KBM-7 (cell line): ENCODE measurements at regions not wholly inside any gene's neighbourhood (a gene's known extent, or its start where the extent isn't known, plus 50 kb on each side); places are given as distances from the start of the nearest gene placed in this dataset.

Source experiments
- DNase-seq: peaks from one replicate; pipeline ENCODE4 v3.0.0-alpha.2; 2015
- in situ Hi-C: fragments of 300-500 bp; cut with MboI; formaldehyde crosslinking; loops from 2 replicates; pipeline ENCODE4 v1.14.3; 2020; ENCODE audit warnings: low sequenced_read_pairs, low pct_unique_long_range_greater_than_20kb, mixed read lengths

DNA sequence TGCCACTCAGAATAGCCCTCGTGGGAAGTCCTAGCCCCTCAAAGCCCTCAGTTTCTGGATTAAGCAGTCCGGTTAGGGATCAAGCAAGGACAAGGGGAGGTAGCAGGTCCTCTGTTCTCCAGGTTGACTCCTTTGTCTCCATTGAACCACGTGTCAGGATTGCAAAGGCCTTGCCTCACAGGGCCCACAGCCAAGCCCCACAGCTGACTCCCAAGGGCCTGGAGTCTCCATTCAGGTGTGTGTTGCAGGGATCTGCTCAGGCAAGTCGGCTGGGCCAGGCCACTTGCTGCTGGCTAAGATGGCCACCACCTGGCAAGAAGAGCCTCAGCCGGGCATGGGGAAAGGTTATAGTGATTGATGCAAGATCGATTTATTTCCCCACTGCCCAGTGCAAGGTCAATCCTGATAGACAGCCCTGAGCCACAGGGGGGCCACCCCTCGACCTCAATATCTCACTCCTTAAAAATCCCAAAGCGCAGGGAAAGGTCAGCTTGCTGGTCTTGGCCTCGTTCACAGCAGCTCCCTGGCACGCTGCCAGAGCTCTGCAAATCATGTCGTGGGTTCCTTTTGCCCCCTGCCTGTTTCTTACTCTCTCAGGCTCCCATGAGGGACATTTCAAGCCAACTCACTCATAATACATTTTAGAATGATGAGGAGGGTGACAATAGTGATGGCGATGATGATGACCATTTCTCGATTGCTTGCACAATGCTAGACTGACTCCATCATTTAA lies 75.9 kb downstream of the EDN3 start:
- no peak for DNase-seq
- in situ Hi-C loops = no loop called here

DNA sequence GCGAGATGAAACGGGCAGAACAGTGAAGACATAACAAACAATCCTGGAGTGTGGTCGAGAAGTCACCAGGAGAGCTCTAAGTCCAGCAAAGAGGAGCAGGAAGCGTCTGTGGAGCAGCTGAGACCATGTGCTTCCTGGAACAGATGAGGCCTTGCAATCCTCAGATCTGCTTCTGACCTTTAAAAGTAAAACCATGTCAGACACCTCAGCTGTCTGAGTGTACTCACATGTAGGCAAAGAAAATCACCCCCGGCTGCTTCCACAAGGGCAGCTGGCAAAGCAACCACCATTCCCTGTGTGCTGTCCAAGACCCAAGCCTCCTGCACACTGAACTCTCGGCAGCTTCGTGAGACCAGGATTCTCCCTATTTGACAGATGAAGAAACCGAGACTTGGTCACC lies 76.6 kb downstream of the EDN3 start:
- in situ Hi-C loops = no loop called here
- DNase-seq = no peak

DNA sequence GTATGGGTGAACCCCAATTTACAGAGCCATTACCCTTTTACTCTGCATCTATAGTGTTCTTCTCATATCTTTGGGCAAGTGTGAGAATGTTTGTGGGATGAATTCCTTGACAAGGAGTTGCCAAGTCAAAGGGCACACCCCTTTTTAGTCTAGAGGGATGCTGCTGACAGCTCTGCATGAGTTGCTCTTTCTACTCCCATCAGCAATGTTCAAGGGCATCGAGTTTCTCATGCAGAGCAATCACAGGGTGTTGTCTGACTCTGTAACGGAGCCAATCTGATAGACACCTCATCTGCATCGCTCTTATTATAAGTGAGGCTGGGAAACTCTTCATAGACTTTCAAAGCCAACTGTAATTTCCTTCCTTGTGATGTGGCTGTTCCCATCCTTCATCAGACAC lies 77.4 kb downstream of the EDN3 start:
- in situ Hi-C loops = no loop called here
- no peak for DNase-seq

DNA sequence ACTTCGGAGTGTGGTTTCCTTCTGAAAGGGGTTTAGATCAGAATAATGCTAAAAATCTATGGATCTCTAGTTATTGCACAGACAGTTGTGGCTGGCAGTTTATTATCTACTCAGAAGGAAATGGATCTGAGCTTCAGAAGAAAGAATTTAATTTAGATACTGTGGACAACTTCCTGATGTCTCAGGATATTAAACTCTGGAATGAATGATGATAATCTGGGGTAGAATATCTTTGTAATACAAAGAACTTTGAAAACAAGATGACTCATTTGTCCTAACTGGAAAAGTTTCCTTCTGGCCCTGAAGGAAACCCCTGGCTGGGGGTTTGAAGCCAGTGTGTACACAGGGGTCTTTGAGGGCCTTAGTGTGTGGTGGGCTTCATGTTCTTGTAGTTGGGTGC lies 78.0 kb downstream of the EDN3 start:
- in situ Hi-C loops = no loop called here
- no peak for DNase-seq

DNA sequence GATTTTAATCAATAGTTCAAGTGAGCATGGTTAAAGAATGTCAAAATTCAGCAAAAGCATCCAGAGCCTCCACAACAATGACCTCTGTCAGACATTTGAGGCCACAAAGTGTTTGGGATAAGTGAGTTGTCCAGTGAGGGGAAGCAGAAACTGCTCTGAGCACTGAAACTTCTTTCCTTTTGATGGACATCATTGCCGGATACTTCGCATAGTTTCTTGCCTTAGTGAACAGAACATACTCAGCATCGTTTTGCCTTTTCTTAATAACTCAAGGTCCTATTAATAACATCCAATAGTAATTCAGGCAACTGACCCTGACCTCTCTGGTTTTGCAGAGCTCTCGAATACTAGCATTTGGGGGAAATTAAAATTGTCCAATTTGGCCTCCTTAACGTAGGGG lies 78.6 kb downstream of the EDN3 start:
- in situ Hi-C loops = no loop called here
- no peak for DNase-seq

DNA sequence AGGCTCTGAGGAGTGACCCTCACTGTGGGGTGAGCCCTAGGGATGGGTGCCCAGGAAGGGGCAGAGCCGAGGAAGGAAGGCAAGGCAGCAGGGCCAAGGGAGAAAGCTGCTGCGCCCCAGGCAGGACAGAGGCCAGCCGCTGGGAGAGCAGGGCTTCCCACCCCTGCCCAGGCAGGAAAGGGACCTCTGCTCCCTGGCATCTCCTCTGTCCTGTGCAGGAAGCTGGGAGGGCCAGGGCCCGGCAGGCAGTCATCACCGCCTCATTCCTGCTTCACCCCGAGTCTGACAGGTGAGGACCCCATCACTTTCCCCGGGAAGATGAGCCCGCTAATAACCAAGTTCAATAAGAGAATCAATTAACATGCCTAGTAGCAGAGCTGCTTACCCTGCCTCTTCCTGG lies 81.3 kb downstream of the EDN3 start:
- in situ Hi-C loops = no loop called here
- DNase-seq = no peak

DNA sequence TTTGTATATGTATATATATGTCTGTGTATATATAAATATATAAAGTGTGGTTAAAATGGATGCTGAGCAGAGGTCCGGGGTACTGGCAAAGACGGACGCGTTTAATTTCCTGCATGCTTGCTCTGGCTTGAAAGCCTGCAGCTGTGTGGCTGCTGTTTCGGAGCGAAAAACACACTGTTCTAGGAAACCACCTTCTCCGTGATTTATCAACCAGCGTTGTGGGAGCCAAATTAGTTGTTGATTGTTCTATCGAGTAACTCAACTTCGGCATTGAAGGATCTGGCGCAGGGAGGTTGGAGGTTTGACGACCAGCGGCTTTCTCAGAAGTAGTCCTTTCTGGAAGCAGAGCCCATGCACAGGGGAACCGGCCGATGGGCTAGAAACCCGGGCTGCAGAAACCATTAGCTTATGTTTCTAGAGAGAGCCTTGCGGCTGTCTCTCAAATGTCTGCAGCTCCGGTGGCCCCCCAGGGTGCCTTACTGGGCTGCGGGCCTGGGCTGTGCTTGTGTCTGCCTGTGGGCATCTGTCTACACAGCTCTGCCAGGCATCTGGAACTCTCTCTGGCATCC lies 81.8 kb downstream of the EDN3 start:
- DNase-seq = no peak
- in situ Hi-C loops = no loop called here

DNA sequence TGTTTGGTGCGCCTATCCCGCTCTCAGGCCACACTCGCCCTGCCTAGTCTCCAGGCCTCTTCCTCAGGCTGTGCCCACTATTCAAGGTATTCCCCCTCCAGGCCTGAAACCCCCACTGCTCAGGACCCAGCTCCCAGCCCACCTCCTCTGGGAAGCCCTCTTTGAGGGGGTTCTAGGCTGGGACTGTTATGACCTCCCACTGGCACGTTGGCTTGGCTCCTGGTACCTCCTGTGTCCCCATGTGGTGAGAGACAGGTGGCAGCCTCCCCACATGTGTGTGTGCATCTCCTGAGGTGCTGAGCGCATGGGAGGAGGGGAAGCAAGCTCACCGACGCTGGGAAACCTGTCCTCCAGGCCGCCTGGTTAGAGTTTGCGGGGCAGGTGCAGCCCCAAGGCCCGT lies 82.5 kb downstream of the EDN3 start:
- in situ Hi-C loops = no loop called here
- no peak for DNase-seq

DNA sequence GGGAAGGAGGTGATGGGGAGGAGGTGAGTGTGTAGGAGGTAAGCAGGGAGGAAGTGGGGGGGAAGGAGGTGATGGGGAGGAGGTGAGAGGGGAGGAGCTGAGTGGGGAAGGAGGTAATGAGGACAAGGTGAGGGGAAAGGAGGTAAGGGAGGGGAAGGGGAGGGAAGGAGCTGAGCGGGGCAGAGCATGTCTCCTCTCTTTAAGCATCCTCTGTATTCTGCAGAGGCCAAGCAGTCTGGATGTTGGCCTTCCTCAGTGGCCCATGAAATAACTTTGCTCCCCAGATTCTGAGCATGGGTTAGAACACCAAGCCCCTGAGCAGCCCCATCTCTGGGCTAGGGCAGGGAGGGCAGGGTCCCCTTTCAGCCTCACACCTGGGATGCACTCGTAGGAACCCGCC lies 84.6 kb downstream of the EDN3 start:
- in situ Hi-C loops = no loop called here
- no peak for DNase-seq

DNA sequence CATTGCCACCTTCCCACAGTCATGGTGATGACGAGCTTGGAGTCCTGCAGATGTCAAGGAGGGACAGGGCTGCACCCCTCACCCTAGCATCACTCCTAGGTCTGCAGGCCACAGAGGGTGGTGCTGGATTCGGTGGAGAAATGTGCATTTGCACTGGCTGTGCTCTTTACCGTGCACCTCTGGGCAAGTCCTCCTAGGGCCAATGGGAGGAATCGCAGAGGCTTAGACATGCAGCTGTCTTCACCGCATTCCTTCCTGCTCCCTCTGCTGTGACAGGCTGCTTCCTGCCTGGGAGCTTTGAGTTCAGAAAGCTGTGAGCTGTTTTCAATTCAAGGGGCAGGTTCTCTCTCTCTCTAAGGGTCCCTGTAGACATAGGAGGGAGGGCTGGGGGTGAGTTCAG lies 85.1 kb downstream of the EDN3 start:
- DNase-seq = no peak
- in situ Hi-C loops = no loop called here

DNA sequence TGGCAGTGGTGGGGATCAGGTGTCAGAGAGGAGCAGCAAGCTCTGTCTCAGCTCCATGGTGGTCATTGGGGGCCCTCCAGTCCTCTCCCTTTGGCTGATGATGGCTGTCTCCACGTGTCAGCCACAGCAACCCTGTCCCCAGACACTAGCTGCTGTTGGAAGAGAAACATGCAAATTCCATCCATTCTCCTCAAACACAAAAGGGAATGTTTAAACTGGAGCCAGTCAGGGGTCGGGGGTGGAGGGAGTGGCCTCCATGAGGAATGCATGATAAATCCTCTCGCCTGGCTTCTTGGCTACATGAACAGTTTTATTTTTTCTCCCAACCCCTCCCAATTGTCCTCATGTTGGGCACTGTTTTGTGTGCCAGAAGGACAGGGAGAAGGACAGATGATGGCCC lies 86.4 kb downstream of the EDN3 start:
- in situ Hi-C loops = no loop called here
- DNase-seq = no peak

DNA sequence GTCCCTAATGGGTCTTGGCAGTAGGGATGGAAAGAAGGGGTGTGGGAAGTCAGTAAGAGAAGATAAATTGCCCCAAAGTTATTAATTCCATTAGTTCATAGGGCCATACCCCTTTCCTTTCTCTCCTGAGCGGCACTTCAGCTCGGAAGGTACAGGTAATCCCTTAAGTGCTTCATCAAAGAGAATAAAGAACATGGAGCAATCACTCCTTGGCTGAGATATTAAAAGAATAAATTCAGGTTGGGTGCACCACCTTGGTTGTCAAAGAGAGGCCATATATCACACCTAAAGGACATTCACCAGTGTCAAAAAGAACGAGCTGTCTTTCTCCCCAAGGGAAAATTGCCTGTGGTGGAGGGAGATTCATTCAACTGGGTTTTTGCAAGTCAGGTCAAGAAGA lies 87.5 kb downstream of the EDN3 start:
- in situ Hi-C loops = no loop called here

DNA sequence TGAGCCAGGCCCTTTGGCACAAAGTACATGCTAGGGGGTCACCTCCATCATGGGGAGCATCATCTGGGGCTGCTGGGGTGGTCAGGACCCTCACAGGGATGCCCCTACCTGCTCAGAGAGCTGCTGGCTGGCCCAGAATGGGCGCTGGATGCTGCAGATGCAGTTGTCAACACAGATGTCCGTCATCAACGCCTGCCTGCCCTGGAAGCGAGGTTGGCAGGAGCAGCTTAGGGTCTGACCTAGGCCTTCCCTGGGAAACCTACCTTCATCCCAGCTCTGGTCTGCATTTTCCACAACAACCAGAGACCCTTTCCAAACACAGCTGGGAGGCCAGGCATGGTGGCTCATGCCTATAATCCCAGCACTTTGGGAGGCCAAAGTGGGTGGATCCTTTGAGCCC lies 88.0 kb downstream of the EDN3 start:
- no peak for DNase-seq
- in situ Hi-C loops = no loop called here

More for the DNA sequence above, 87.5 kb downstream of the EDN3 start:
- DNase-seq = no peak

DNA sequence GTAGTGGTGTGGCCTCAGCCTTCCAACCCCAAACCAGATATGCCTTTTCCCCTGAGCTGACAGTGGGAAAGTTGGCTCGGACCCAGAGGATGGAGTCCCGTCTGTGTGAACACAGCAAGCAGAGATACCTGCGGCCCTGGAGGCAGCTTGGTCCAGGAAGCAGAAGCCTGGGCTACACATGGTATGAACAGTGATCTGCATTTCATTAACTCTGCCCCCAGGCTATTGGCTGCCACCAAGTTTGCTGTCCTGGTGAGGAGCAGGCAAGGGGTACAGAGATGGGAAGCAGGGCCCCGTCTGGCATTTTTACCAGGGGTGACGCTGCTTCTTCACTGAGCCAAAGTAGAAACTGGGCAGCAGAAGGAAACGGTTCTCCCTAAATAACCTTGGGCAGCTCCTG lies 90.0 kb downstream of the EDN3 start:
- in situ Hi-C loops = no loop called here
- no peak for DNase-seq

DNA sequence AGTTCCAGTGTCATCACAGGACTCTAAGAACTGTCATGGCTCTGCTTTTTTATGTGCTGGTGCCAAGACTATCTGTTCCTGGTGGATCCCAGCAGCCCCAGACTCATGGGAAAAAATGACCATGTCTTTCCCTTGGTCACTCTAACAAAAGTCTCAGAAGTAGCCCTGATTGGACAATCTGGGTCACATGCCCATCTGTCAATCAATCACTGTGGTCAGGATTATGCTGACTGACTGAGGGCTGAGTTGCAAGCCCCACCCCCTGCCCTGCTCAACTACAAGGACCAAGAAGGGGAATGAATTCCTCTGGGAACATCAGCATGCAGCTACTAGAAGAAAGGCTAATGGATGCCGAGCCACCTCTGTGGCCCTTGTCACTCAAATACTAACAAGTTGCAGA lies 91.6 kb downstream of the EDN3 start:
- in situ Hi-C loops = no loop called here
- no peak for DNase-seq

DNA sequence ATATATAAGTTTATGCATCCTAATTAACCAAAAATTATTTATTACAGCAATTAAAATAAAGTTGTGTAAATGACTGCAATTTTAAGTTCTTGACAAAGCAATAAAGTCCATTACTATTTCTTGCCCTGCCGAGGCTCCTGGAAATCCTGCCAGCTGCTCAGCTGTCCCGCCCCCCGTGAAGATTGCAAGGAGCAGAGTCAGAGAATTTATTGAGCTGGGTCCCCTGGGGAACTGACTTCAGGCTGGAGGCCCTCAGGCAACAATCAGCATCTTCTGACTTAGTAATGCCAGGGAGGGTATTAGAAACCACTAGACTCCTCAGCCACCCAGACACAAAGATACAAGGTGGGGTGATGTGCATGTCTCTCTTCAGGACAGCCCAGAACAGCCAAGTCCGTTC lies 92.3 kb downstream of the EDN3 start:
- in situ Hi-C loops = no loop called here
- no peak for DNase-seq

DNA sequence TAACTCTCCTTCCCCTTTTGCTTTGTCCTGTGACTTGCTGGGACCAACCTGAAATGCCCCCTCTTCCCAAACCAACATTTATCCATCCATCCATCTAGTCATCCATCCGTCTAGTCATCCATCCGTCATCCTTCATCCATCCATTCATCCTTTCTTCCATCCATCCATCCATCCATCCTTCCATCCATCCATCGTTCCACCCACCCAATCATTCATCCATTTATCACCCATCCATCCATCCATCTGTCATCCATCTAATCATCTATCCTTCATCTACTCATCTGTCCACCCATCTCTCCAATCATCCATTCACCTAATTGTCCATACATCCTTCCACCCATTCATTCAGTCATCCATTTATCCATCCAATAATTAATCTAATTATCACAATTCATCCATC lies 92.7 kb downstream of the EDN3 start:
- DNase-seq = no peak
- in situ Hi-C loops = no loop called here

DNA sequence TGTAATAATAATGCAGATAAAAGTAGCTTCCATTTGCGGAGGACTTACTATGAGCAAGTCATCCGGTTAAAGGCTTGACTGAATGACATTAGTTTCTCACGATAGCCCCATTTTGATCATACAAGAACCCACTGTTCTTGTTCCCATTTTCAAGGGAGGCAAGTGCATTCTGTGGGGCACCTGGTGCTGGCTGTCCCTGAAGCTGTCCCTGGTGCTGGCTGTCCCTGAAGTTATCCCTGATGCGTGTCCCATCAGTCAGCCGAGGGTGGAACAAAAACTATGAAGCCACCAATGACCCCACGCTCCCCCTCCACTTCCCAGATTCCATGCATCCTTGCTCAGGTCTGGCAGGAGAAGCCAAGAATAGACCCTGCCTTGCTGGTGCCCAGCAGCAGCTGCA lies 95.3 kb downstream of the EDN3 start:
- in situ Hi-C loops = no loop called here
- DNase-seq = no peak

DNA sequence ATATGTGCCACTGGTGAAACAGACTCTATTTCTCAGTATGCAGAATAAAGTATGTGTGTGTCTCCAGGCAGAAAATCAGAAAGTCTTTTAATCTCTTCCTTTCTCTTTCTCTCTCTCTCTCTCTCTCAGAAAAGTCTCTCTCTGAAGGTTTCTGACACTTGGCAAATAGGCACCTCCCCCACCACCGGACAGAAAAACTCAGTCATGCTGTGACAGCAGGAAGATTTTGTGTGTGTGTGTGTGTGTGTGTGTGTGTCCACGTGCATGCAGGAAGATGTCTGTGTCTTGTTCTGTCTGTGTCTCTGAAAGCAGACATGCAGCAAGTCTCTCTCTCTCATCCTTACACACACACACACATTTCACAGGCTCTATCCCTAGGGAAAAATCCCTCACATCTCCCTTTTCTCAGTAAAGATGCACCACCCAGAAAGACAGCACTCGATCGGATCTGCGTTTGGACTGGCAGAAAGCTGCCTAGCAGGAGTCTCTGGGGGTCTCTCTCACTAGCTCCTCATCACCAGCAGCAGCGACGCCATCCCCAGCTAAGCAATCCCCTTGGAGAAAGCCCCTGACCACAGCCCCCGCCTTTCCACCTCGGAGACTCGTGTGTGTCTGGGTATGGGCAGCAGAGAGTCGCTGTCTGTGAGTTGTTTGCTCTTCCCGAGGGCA lies 98.3 kb downstream of the EDN3 start:
- DNase-seq = no peak
- in situ Hi-C loops = no loop called here

DNA sequence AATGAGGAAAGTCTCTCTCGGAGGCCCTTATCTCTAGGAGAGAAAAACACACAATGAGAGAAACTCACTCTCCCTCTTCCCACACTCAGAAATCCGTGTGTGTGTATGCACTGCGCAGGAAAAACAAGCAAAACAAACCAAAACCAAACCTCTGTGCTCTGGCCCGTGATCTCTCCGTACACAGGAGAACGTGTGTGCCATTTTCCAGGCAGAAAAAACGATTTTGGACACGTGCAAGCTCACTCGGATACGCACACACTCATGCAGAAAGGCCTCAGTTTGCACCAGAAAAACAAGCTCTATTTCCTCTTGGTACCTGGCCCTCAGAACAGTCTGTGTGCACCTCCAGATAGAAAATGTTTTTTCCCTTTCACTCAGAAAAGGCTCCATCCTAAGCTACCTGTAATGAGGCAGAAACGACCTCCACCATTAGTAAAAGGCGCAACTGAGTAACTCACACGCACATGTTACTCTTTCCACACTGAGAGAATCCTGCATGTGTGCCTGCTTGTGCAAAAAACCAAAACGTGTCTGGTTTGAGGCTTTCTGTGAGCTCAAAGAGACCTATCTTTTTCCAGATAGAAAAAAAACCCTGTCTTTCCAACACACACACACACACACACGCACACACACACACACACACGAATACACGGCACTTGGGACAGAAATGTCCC lies 99.2 kb downstream of the EDN3 start:
- in situ Hi-C loops = loop anchor here (25.0 kb wide), 1 partner anchor 537 kb away; the partner anchor contains the start of genes GNAS and GNAS-AS1
- no peak for DNase-seq
